AML-193 (cell line): ENCODE measurements at regions not wholly inside any gene's neighbourhood (a gene's known extent, or its start where the extent isn't known, plus 50 kb on each side); places are given as distances from the start of the nearest gene placed in this dataset.
A peak's percentile ranks its signal among the peaks of the same experiment; 100 is the strongest.

Experiments
- DNase-seq, 2 experiments: peaks; one replicate each; lab custom pipeline; 2025; lab: John Stamatoyannopoulos, UW

GRCh38 chr3:17946619-17947018 is 204.2 kb upstream of the TBC1D5 start:
- no peak for DNase-seq

- DNase-seq, result no peak
These were observed 203.5 kb upstream of the TBC1D5 start for GRCh38 chr3:17945799-17946399.

GRCh38 chr3:17945018-17945798 is 202.8 kb upstream of the TBC1D5 start:
- no peak for DNase-seq

DNA sequence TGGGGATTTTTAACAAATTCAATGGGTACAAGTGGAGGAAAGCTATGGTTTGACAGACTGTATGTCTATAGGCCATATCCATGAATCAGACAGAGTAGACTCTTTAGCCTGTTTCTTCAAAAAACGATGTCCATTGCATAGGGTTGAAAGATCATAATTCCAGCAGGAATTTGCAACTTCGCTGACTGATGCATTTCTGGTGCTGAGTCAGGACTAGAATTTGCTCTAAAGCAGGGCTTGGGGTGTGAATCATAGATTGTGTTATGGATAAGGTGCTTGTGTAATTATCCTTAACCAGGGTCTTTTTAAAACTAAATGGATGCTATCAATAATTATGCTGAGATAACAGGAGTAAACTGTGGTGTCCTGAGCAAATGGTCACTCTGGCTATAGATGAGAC is 200.4 kb upstream of the TBC1D5 start:
- DNase-seq, result no peak

- DNase-seq, result no peak
These were observed 199.3 kb upstream of the TBC1D5 start for GRCh38 chr3:17941766-17942165.

DNA sequence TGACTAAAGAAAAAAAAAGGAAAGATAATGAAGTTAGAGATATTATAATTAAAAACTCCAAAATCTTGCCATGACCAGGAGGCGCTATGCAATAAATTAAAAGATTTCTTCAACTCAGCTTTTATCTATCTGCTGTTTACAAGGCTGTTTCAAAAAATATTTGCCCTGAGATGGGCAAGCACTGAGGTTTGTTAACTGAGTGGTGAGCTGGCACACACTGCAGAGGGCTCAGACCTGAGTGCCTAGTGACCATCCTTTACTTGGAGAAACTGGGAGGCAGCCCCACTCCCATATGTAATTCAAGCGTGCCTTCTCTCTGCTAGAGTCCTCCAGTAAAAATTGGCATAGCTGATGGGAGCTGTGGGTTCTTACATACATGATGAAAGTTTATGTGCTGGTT is 198.7 kb upstream of the TBC1D5 start:
- DNase-seq, result no peak

DNA sequence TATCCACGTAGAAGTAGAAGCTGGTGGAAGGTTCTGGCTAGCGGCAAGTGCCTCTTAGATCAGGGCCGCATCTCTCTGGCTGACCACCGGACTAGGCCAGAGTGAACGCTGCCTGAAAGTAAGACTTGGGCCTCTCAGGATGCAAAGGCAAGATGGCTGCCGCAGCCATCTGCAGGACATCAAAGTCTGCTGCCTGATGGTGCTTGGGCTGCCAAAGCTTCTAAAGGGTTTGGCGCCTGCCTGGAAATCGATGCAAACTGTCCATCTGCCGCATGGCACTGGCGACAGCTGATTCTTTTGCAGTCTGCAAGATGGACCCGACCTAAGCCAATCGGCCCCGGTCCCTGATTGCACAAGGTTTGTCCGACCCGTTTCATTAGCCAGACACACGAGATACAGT is 196.7 kb upstream of the TBC1D5 start:
- no peak for DNase-seq

DNA sequence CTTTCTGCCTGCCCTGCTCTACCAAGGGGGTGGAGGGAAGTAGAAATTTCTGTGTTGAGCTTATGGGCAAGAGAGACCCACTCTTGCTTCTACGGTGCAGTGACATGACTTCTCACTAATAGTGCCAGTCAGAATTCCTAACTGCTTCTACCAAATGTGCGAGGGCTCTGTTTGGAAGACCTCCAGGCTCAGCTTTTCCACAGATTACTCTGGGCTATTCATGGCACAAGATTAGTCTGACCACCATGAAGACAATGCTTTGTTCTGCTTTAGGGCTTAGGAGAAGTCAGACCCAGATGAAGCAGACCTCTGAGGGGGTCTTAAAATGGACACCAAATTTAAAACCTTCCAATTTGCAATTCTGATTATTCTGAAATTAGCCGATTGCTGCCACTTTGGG is 195.9 kb upstream of the TBC1D5 start:
- DNase-seq, result no peak

DNA sequence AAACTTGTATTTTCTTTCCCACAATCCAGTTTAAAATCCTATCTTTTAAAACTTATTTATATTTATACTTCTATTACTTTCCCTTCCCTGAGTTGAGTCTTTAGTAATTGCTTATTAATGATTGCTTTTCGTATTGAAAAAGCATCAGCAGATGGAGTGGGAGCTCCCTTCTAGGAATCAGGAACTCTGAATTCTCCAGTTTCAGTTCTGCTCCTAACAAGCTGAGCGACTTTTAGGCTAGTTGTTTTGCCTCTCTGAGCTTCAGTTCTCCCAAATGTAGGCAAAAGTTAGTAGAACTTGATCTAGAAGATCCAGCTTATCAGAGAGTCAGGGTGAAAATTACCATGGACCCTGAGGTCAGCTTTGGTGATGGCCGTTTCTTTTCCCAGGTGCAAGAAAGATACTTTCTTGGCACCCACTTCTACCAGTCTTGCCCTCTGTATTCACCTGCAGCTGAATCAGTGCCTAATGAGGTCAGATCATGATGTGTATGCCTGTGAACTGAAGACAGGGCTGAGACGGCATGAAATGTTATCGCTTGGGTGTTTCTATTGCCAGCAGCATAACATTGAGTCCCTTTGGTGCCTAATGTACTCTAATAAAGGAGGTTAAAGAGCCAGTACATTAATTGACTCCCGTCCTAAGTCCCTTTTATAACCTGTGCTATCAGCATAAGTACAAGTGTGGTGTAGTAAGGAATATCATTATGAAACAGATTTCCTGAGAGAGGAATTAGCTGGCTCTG is 194.5 kb upstream of the TBC1D5 start:
- DNase-seq, result no peak

DNA sequence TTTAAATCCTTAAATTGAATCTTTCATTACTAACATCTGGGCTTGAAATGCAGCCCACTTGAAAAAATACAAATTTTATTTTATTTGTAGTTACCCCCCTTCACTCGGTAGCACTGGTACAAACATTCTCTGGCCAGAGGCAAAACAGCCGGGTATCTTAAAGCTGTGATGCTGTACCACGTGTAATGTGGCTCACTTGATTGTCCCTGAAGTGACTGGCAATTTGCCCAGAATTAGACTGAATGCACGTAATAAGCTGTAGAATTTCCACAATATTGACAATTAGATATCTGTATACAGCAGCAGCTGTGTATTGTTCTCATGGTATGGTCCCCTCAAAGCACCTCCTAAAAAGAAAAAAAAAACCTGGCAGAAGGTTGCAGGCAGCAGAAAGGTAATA is 192.8 kb upstream of the TBC1D5 start:
- DNase-seq, result no peak

DNA sequence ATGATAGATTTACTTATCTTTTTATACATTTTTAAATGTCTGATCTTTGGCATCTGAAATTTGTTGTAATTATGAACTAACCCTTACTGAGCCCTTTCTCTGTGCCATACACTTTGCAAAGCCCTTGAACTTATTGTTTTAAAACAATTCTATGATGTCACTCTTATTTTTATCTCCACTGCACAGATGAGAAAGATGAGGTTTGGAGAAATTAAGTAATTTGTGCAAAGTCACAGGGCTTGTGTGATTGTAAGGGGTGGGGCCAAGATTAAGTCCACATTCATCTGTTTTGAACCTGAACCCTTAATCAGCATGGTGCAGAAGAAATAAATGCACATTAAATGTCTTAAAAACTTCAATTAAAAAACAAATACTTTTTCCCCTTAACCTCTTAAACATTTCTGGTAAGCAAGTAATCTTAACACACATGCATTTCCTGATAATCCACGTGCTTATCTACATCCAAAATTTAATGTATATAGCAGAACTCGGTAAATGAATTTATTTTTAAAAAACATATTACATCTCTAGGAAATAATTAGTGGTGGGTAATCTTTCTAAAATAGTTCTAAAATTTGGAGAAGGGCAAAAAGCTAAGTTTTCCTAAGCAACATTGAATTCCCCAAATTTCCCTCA is 189.8 kb upstream of the TBC1D5 start:
- DNase-seq, result no peak

DNA sequence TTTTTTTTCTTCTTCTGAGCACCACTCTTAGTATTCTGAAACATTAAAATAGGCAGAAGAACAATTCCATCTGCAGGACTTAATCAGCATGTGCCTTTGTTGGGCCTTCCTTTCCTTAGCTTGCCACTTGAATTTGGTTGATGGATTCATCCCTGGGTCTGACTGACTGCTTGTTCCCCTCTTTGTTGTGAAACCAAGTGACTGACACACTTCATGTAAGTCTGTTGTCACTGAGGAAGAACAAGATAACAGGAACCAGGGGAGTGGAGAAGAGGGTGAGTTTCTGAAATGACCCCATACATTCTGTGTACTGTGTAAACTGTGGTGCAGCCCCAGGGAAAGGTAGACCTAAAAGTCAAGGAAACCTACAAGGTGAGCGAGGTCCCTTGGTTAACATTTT is 188.7 kb upstream of the TBC1D5 start:
- peak; percentile 44 to 61 for DNase-seq

- DNase-seq, result no peak
These were observed 186.2 kb upstream of the TBC1D5 start for GRCh38 chr3:17928502-17929145.

GRCh38 chr3:17927036-17927435 is 184.6 kb upstream of the TBC1D5 start:
- no peak for DNase-seq

DNA sequence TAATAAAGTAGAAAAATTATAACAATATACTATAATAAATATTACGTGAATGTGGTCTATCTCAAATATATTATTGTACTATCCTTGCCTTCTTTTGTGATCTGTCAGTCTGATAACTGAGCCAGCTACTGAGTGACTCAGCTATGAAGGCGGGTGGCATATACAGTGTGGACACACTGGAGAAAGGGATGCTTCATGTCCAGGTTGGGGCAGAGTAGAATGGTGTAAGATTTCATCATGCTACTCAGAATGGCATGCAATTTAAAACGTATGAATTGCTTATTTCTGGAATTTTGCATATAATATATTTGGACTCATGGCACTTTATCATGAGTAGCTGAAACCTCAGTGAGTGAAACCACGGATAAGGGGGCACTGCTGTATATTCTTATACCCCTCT is 172.9 kb upstream of the TBC1D5 start:
- DNase-seq, result no peak

DNA sequence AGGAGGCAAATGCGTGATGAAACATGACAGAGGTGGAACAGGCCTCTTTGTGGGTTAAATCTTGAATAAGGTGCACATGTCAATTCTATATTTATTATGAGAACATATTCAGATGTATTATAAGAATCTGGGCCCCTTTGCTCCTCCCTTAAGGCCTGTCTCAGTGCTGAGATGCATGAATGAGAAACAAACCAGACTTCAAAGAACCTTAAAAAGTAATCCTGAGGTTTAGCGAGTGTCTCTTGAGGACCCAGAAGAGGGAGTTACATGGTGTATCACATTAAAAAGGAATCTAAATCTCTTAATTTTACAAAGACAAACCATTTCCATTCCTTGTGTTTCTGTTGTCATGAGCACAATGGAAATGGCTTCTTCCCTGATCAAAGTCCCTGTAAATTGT is 170.9 kb upstream of the TBC1D5 start:
- no peak for DNase-seq

DNA sequence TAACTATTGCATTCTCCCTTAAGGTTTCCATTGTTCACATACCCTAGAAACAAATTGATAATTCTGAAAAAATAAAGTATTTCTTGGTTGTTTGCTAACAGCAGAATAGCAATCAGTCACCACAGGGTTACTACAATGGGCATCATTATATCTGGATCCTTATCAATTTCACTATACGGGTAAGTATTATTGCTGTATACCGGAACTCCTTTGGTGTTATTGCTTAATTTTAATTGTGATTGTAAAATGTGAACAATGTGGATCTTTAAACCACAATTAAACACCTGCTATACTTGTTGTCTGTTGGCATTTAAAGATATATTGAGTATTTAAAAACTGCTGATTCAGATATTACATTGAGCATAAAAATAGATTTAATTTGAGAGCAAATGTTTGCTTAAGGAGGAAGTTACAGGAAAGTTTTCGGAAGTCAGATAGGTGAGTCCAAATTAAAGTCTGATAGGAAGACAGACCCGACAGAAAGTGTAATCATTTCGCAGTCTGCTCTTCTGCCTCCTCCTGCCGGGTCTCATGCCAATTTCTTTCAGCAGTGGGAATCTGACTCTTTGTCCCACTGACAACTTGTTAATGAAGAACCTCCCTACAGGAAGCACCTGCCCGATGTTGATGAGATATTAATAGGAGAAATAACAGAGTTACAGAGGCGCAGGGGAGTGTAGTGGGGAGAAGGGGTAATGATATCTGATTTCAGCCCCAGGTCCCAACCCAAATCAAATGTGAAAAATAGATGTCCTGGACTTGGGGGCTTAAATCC is 169.7 kb upstream of the TBC1D5 start:
- no peak for DNase-seq

DNA sequence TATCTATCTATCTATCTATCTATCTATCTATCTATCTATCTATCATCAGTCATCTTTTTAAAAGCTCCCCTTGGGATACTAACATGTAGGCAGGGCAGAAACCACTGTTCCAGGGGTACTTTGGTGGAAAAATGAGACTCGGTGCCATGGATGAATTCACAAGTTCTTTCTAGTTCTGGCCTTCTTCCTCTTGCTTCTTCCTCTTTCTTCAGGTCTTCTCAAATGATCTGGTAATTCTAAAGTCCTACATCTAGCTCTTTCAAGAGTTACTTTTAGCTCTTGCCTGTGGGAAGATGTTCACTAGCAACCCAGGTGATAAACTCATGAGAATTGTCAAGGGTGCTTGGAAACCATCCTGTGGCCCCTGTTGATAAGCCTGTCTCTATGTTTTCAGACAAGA is 168.5 kb upstream of the TBC1D5 start:
- peak; percentile 12 to 20 for DNase-seq

GRCh38 chr3:17909714-17910113 is 167.3 kb upstream of the TBC1D5 start:
- no peak for DNase-seq

- no peak for DNase-seq
These were observed 166.2 kb upstream of the TBC1D5 start for GRCh38 chr3:17908399-17909191.

- DNase-seq, result peak; percentile 87 to 90
These were observed 163.6 kb upstream of the TBC1D5 start for GRCh38 chr3:17905996-17906395.
